Retina (tissue), 1 donor: ENCODE measurements at regions not wholly inside any gene's neighbourhood (a gene's known extent, or its start where the extent isn't known, plus 50 kb on each side); places are given as distances from the start of the nearest gene placed in this dataset.

Source experiments
- DNase-seq: peaks from one replicate; pipeline ENCODE4 v3.0.0-alpha.2; 2016

DNA sequence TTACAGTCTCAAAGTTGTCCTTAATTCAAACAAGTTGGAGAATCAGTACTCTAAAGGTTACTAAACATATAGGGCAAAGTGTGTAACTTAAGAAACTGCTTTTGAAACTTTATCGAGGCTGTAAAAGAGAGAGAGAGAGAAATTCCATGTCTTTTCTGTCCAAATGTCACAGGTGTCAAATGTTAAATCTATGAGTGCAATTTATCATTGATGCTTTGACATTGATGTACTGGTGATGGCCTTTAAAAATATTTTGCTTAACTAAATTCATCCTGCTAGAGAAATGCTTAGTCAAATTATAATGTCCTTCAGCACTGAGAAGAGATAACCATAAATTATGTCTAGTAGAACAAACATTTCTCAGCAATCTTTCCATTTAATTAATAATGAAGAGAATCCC lies 1602.1 kb upstream of the TMEFF2 start:
- DNase-seq = no peak

DNA sequence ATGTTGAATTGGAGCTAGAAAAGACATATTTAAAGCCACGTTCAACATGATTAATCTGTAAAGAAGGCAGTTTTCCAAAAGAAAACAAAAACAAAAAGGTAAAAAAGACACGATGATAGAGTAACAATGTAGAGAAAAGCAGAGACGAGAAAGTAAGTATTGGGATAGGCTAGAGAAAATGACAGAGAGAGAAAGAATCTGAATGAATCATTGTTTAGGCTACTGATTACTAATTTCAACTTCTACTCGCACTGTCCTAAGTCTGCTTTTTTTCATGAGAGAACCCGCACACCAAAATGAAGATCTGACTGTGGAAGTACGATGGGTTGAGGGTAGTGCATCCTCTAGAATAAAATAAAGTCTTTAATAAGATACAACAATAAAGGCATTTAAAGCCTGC lies 1599.2 kb upstream of the TMEFF2 start:
- no peak for DNase-seq

DNA sequence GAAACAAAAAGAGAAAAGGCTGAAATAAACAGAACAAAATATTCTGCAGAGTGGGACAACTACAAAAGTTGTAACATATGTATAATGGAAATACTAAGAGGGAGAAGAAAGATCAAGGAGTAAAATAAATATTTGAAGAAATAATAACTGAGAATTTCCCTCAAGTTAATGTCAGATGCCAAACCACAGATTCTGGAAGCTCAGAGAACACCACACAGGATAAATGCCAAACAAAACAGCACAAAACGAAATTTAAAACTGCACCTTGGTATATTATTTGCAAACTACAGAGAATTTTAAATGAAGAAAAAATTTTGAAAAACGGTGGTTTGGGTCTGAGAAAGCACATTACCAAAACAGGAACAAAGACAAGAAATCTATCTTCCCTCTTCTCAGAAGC lies 1588.9 kb upstream of the TMEFF2 start:
- no peak for DNase-seq

DNA sequence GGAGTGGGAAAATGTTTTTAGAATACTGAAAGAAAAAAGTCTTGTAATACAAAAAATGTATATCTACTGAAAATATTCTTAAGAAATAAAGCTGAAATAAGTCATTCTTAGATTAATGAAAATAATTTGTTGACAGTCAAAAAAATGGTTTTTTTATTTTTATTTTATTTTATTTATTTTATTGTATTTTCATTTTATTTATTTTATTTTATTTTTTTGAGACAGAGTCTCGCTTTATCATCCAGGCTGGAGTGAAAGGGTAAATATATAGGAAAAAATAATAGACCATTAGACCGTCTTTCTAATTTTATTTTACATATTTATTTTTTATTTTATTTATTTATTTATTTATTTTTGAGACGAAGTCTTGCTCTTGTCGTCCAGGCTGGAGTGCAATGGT lies 1583.6 kb upstream of the TMEFF2 start:
- DNase-seq = no peak

DNA sequence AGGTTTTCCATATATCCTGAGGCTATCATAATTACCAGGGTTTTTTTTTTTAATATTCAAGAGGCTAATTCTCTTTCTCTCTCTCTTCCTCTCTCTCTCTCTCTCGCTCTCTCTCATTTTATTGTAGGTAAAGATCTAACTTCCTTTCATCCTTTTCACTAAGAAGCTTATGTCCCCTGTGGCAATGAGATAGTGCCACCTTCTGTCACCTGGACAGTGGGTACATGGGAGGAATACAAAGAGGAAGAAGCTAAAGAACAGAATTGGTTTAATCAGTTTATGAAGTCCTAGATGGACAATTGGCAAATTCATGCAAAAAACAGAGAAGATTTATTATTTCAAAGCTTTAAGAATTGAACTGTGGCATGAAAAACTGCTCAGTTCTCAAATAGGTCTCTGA lies 1582.3 kb upstream of the TMEFF2 start:
- no peak for DNase-seq

DNA sequence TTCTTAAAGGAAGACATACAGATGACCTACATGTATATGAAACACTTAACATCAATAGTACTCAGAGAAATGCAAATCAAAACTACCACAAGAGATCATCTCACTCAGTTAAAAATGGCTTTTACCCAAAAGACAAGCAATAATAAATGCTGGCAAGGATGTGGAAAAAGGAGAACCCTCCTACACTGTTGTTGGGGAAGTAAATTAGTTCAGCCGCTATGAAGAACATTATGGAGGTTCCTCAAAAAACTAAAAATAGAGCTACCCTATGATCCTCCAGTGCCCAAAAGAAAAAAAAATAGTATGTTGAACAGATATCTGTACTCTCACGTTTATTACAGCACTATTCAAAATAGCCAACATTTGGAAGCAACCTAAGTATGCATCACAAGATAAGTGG lies 1579.4 kb upstream of the TMEFF2 start:
- no peak for DNase-seq

DNA sequence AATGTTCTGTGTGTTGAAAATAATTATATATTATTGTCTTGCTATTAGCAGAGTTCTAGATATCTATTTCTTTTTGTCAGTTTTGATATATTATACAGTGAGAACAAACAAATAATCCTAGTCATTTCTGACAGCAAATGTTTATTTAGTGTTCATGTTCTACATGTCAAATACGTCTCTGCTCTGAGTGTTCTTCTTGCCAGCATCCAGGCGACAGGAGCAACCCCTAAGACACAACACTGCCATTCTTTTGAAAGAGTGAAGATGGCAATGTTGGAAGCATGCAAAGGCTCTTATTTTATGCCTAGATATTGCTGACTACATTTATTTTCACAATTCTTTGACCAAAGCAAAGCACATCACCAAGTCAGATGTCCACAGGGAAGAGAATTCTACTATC lies 1556.6 kb upstream of the TMEFF2 start:
- DNase-seq = no peak

DNA sequence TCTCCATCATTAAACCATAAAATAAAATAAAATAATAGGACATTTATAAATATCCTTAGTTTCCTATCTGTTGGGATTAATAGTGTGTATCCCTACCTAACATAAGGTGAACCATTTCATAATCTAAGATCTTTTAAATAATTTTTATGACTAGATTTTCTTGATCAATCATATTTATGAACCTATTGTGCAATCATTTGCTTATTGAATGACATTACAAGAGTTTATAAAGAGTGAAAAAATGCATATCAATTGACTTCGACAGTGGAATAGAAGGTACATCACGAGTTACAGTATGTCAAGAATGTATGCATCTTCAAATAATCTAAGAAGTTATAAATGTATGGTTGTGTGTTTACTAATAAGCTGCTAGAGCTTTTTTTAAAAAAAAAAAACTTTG lies 1554.8 kb upstream of the TMEFF2 start:
- no peak for DNase-seq

DNA sequence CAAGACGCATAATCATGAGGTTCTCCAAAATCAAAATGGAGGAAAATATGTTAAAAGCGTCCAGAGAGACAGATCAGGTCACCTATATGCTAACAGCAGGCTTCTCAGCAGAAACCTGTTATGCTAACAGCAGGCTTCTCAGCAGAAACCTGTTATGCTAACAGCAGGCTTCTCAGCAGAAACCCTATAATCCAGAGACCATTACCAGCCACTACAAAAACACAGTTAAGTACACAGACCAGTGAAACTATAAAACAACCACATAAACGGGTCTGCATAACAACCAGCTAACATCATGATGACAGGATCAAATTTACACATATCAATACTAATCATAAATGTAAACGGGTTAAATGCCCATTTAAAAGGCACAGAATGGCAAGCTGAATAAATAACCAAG lies 1548.4 kb upstream of the TMEFF2 start:
- no peak for DNase-seq

DNA sequence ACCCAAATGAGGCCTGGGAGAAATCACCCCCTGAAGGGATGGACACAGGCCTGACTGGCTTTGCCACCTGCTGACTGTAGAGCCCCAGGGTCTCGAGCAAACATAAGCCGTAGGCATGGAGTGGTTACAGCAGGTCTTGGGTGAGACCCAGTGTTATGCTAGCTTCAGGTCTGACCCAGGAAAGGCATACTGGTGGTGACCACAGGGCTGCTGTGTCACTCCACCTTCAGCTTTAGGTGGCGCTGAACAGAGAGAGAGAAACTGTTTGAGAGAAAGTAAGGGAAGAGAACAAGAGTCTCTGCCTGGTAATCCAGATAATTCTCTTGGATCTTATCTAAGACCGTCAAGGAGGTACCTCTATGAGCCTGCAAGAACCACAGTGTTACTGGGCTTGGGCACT lies 1544.2 kb upstream of the TMEFF2 start:
- DNase-seq = no peak

DNA sequence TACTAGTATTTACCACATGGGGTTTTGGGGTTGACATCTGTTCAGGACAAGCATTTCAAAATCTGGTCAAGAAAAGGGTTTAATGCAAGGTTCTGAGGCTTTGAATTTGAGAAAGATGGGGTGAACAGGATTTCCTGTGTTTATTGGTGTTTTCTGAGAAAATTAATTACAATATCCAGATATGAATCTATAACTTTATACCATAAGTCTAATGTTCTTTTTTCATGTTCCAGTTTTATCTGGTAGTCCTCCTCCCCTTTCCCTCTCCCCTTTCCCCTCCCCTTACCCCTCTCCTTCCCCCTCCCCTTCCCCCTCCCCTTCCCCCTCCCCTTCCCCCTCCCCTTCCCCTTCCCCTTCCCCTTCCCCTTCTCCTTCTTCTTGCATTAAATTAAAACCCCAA lies 1518.2 kb upstream of the TMEFF2 start:
- no peak for DNase-seq

DNA sequence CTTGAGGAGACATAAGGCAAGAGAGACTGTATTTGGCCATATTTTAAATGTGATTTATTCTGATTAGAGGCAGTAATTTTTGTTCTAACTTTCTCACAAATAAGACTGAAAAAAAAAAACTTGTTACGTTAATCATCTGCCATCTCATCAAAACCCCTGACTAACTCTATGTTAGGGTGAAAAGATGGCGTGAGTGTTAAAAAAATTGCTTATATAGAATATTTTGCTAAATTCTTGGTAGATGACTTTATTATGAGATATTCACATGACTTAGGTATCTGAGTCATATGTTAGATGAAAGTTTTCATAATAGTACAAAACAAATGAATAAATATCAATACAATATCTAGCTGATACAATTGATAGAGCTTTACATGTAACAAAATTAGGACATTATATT lies 1508.7 kb upstream of the TMEFF2 start:
- DNase-seq = no peak

DNA sequence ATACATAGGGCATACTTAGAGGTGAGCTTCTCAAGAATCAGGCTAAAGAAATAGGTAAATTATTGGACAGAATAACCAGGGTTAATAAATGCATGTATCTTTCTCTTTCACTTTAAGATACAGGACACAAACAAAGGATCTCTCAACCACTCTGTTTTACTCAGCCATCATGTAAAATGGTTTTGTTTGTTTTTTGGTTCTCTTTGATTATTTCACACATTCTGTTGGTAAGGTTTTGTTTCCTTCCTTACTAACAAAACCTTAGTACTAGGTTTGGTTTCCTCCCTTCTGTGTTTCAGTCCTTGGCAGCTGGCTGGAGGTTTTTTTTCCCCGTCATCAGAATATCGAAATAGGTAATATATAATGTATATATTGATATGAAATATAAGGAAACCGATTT lies 1506.8 kb upstream of the TMEFF2 start:
- DNase-seq = no peak

DNA sequence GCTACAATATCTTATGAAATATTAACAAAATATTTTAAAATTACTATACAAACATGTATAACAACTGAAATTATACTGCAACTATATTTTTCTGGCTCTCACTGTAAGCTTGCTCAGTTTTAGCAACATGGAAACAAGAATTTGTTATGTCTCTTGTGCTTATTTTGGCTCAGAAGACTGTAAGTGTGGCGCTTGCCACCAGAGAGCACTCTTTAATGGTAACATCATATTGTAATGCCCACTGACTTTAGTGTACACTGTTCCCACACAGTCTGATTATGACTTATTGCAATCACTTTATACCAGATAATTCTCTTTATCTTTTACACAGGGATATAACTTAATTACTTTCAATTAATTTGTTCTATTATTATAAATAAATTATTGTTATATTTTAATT lies 1500.6 kb upstream of the TMEFF2 start:
- no peak for DNase-seq

DNA sequence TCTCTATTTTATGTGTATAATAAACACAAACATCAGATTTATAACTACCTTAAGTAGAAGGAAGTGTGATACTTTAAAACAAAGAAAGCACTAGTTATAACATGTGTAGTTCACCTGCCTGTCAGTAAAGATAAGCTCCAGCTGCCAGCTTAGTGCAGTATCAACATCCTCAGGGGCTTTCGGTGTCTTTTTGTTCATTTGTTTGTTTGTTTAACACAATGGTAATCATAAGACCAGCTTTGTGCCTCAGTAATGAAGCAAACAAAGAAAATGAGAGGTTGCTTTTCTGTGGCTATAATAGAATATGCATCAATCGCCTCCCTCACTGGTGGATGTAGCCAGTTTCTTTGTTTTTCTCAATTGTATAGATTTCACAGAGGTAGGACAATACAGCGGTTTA lies 1499.0 kb upstream of the TMEFF2 start:
- DNase-seq = no peak

DNA sequence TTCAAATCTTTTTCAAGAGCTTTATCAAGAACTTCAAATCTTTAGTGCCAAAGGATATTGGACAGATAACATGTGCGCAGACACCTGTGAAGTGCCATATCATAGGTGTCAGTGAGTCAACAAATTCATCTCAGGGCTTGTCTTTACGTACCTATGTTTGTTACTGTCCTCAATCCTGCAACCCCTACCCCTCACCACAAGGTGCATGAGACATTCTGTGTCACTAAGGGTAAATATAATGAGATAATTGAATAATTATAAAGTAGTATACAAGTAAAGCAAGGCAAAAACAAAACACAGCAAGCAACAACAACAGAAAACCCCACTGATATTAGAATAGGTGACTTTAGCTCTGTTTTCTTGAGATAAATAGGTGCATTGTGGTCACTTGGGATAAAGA lies 1495.8 kb upstream of the TMEFF2 start:
- DNase-seq = no peak

DNA sequence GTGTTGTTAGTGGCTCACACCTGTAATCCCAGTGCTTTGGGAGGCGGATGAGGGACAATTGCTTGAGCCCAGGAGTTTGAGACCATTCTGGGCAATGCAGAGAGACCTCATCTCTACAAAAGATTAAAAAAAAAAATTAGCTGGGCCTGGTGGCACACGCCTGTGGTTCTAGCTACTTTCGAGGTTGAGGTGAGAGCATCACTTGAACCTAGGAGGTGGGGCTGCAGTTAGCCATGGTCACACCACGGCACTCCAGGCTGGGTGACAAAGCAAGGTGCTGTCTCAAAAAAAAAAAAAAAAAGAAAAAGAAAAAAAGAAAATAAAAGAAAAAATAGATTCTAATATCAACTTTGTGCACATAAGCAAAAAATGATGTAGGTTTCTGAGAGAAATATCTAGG lies 1492.5 kb upstream of the TMEFF2 start:
- no peak for DNase-seq

DNA sequence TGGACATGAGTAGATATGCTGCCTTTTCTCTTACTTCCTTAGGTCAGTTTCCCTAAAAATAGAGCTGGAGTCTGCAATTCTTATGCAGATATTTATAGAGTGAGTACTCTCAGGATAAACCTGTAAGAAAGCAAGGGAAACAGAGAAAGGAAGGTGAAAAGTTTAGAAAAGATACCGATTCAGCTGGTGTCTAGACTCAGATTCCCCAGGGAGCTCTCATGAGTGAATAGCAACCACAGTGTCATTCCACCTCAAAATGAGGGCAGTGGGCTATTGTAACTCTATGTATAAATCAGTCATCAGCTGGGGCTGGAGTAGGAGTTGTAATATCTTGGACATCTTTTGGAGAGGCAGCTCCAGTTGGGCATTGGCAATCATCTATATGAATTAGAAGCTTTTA lies 1485.1 kb upstream of the TMEFF2 start:
- DNase-seq = no peak

DNA sequence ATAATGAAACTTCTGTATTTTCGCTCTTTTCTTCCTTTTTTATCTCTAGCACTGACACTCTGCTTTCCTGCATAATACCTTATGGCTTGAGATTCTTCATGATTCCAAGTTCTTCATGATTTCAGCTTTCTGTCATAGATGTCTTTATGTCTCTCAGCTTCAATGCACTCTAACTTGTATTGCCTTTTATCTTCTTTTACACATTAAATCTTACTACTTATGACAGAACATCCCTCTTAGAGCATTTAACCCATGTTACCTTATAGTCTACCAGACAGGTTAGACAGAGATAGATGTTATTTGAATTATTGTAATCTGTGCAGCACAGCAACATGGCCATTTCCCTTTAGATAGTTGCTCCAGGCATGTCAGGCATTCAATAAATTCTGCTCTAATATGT lies 1475.7 kb upstream of the TMEFF2 start:
- no peak for DNase-seq

DNA sequence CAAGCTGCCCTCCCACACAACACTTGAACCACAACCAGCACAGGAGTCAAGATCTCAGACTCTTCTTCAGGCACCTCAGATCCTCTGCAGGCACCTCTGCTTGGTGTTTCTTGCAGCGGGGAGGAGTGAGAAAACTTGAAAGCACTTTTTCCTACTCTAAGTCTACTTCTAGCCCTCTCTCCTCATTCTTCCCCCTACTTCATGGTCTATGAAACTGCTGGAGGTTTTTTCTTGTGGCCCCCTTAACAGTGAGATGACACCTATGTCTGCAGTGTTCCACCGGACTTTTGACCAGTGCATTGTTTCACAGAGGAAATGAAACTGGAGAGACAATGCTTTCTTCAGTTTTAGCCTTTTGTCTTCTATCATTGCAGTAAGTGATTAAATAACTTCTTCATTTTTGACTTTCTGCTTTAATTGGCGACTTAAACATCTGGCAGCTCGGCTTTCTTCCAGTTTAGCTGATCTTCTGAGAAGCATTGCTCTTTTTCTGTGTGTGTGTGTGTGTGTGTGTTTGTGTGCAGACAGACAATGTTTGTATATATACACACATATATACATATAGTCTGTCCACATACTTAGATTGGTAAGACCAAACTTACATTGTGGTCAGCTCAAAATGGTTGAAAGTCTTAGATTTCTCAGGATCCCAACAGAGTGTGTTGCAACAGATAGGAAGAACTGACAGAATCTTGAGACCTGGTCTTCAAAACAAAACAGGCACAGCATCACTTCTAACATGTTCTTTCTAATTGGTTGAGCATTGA lies 1474.0 kb upstream of the TMEFF2 start:
- DNase-seq = no peak

DNA sequence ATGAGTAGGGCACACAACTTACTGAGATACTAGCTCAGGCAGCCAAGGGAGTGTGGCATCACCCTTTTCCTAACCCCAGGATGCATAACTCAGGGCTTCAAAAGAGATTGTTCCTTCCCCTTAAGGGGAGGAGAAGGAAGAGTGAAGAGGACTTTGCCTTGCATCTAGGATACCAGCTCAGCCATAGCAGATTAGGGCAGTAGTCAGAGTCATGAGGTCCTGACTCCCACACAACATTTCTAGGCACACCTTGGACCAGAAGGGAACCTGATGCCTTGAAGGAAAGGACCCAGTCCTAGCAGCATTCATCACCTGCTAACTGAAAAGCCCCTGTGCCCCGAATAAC lies 1433.2 kb upstream of the TMEFF2 start:
- no peak for DNase-seq

DNA sequence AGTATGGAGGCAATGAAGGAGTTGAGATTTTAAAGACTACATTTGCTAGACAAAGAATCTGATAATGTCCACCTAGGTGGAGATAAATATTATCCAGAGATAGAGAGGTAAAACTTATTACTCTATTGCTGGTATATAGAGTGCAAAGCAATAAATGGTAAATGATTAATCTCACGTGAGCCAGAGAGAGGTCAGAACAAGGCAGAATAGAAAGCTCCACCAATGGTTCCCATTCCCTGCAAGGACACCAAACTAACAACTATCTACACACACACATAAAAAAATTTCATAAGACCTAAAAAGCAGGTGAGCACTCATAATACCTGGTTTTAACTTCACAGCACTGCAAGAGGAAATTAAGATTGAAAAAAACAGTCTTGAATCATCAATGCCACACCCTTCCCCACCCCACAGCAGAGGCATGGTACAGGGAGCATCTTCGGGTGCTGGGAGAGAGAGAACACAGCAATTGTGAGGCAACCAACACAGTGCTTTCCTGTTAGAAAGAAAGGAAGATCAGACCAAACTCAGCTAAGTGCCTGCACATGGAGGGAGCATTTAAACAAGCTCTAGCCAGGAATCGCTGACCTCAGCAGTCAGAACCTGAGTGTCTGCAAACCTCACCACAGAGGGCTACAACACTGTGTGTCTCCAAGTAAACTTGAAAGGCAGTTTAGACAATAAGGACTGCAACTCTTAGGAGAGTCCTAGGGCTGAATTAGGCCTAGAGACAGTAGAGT lies 1432.6 kb upstream of the TMEFF2 start:
- no peak for DNase-seq

DNA sequence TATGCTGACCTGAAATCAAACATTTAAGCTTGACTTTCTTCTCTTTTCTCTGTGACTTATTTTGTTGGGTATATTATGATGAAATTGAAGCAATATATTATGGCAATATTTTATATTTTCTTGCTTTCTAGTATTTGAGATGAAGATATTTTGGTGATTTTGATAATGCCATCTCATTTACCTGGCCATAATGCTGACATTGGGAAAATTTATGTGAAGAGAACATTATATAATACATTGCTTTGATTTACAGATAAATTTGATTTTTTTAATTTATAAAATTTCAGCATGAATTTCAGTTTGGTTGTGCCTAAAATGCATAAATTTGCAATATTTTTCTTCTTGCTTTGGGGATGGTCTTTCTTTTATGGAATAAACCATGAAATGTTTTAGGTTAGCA lies 1413.7 kb upstream of the TMEFF2 start:
- no peak for DNase-seq

DNA sequence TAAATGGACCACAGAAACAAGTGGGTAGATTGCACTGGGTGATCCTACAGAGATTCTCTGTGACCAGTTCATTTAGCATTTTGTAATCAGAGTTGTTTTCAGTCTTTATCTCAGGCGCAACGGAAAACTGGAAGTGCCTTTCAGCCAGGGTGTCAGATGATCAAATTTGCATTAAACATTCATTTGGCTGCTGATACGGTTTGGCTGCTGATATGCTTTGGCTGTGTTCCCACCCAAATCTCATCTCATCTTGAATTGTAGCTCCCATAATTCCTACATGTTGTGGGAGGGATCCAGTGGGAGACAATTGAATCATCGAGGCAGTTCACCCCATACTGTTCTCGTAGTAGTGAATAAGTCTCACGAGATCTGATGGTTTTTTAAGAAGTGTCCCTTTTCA lies 1396.1 kb upstream of the TMEFF2 start:
- DNase-seq = no peak

DNA sequence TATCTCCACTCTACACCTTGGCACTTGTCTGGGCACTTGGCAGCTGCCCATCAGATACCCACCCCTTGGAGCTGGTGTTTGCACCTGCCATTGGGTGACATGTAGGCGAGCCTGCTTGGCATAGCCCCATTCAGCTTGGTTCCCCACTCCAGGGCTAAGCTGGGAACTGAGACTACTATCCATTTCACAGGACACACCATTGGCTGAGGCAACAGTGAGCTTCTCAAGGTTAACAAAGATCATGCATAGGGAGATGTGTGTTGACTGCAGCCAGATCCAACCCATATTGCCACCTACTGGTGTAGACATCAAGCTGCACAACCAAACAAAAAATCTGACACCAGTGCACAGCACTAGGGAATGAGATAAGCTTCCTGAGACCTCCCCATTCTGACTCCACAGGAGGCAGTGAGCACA lies 1389.8 kb upstream of the TMEFF2 start:
- DNase-seq = no peak
